HepG2 (cell line): ENCODE measurements at regions not wholly inside any gene's neighbourhood (a gene's known extent, or its start where the extent isn't known, plus 50 kb on each side); places are given as distances from the start of the nearest gene placed in this dataset.

ENCODE experiments used
- ATAC-seq: fragments of 200-7000 bp; cut with Tn5 transposase; 3 replicates; pipeline ENCODE4 v1.9.1; 2020; ENCODE audit warnings: mild to moderate bottlenecking, moderate library complexity
- BruUV-seq: library from RNA; stranded (reverse); fragments of 400-500 nt; replicated peaks from 2 replicates; lab custom pipeline; 2021; lab: Mats Ljungman, UMichigan
- CTCF ChIA-PET: fragments of 300-600 bp; formaldehyde crosslinking; extraction: SDS; loops from one replicate; lab custom pipeline; 2021; ENCODE audit warnings: low total read pairs, inconsistent platforms, low intra/inter-chr PET ratio; lab: Yijun Ruan, JAX
- POLR2A ChIA-PET: fragments of 350-600 bp; sonication (Branson Sonifier 250); formaldehyde crosslinking; loops from one replicate; lab custom pipeline; 2020; ENCODE audit warnings: antibody characterized with exemption, inconsistent platforms; lab: Yijun Ruan, JAX
- DNase-seq: peaks from one replicate; pipeline ENCODE4 v3.0.0-alpha.2; 2015; ENCODE audit warnings: low spot score
- FAIRE-seq: peaks from 3 replicates; lab custom pipeline; 2011; peaks lifted over from hg19 to GRCh38; lab: Jason Lieb, UNC
- H2AFZ ChIP-seq: one replicate; pipeline ENCODE4 v1.6.1; 2011; ENCODE audit warnings: low read length, inconsistent platforms
- H3K27ac ChIP-seq: fragments of 300-600 bp; 3 replicates; pipeline ENCODE4 v1.8.0; 2011; ENCODE audit warnings: mixed run types, mild to moderate bottlenecking, mixed read lengths, low read length, inconsistent platforms; ENCODE audit not compliant: insufficient read depth; ENCODE audit errors: extremely low read length
- H3K27me3 ChIP-seq, 2 experiments: fragments of 200-600 bp in 1 of 2; 2 replicates in 1 of 2; 3 replicates in 1 of 2; pipeline versions ENCODE4 v1.6.0 to v1.8.0; 2011; ENCODE audit warnings: low read length in 2 of 2, mild to moderate bottlenecking in 2 of 2, moderate library complexity in 2 of 2, inconsistent platforms in 1 of 2; ENCODE audit not compliant: insufficient read depth in 2 of 2, control insufficient read depth in 1 of 2
- H3K36me3 ChIP-seq, 2 experiments: fragments of 200-600 bp in 1 of 2; replicated peaks in 1 of 2; 2 replicates in 1 of 2; 3 replicates in 1 of 2; pipeline versions ENCODE4 v1.5.1 to v1.8.0; 2011; ENCODE audit warnings: low read length in 2 of 2, inconsistent platforms in 1 of 2; ENCODE audit not compliant: insufficient read depth in 2 of 2, control insufficient read depth in 1 of 2
- H3K4me1 ChIP-seq: 2 replicates; pipeline ENCODE4 v1.5.1; 2012; ENCODE audit warnings: low read length, inconsistent platforms; ENCODE audit not compliant: insufficient read depth
- H3K4me2 ChIP-seq: 2 replicates; pipeline ENCODE4 v1.6.0; 2011; ENCODE audit warnings: low read depth, low read length, inconsistent platforms
- H3K4me3 ChIP-seq, 3 experiments: fragments of 200-600 bp in 1 of 3; sonication (generic), shearing (Covaris generic) in 1 of 3; replicated peaks in 1 of 3; 2 replicates each; pipeline ENCODE4 v1.5.1; 2011 to 2016; ENCODE audit warnings: low read length in 3 of 3, inconsistent platforms in 2 of 3, low read depth in 2 of 3, mild to moderate bottlenecking in 2 of 3, control low read depth in 1 of 3, mixed read lengths in 1 of 3; ENCODE audit not compliant: insufficient read depth in 1 of 3
- H3K79me2 ChIP-seq: one replicate; pipeline ENCODE4 v1.6.1; 2011; ENCODE audit warnings: low read length, inconsistent platforms; ENCODE audit not compliant: insufficient read depth
- H3K9ac ChIP-seq: 2 replicates; pipeline ENCODE4 v1.6.0; 2011; ENCODE audit warnings: mild to moderate bottlenecking, low read depth, low read length, inconsistent platforms; ENCODE audit not compliant: insufficient read depth
- H3K9me3 ChIP-seq: 2 replicates; pipeline ENCODE4 v1.5.1; 2012; ENCODE audit warnings: mild to moderate bottlenecking, low read length
- H4K20me1 ChIP-seq: 2 replicates; pipeline ENCODE4 v1.6.0; 2011; ENCODE audit warnings: inconsistent platforms, mild to moderate bottlenecking, low read length, moderate library complexity; ENCODE audit not compliant: insufficient read depth
- CBX5 ChIP-seq: sonication (generic); formaldehyde crosslinking; IDR thresholded peaks from 2 replicates; pipeline ENCODE4 v1.4.0; 2020; ENCODE audit warnings: missing genetic modification reagents, borderline replicate concordance
- CC2D1A ChIP-seq: sonication (generic); formaldehyde crosslinking; IDR thresholded peaks from 2 replicates; pipeline ENCODE4 v1.8.1; 2023; ENCODE audit warnings: mild to moderate bottlenecking, missing genetic modification reagents
- DDIT3 ChIP-seq: sonication (generic); formaldehyde crosslinking; IDR thresholded peaks from 2 replicates; pipeline ENCODE4 v1.4.0; 2020; ENCODE audit warnings: mild to moderate bottlenecking, missing genetic modification reagents
- FLYWCH1 ChIP-seq: sonication (generic); formaldehyde crosslinking; IDR thresholded peaks from 2 replicates; pipeline ENCODE4 v1.8.1; 2023; ENCODE audit warnings: mild to moderate bottlenecking, missing genetic modification reagents
- HMG20A ChIP-seq: IDR thresholded peaks from 2 replicates; pipeline ENCODE4 v1.6.1; 2016; ENCODE audit warnings: borderline replicate concordance
- NCOA1 ChIP-seq: sonication (generic); formaldehyde crosslinking; IDR thresholded peaks from 2 replicates; pipeline ENCODE4 v1.9.0; 2021; ENCODE audit warnings: missing genetic modification reagents
- NFE2L2 ChIP-seq: fragments of 150-350 bp; IDR thresholded peaks from 2 replicates; pipeline ENCODE4 v1.6.1; 2014; ENCODE audit warnings: low read length
- TEF ChIP-seq: sonication (generic); formaldehyde crosslinking; IDR thresholded peaks from 2 replicates; pipeline ENCODE4 v1.5.0; 2020; ENCODE audit warnings: missing genetic modification reagents
- ZNF326 ChIP-seq: sonication (generic); formaldehyde crosslinking; IDR thresholded peaks from 2 replicates; pipeline ENCODE4 v1.4.0; 2020; ENCODE audit warnings: missing genetic modification reagents, borderline replicate concordance
- ZNF616 ChIP-seq: sonication (generic); formaldehyde crosslinking; IDR thresholded peaks from 2 replicates; pipeline ENCODE4 v1.5.0; 2020; ENCODE audit warnings: low read depth, mild to moderate bottlenecking, missing genetic modification reagents
- WGBS: methylation state at CpG from one replicate; pipeline ENCODE4 v1.1.6; 2017; ENCODE audit warnings: low lambda C conversion rate; 5-methylcytosine and 5-hydroxymethylcytosine counted together
- in situ Hi-C: cut with HindIII; loops from 2 replicates; pipeline ENCODE4 v1.10.0; 2017; ENCODE audit warnings: low pct_unique_long_range_greater_than_20kb; ENCODE audit not compliant: extremely low pct_ligation_motif_present
- intact Hi-C: fragments of 100-400 bp; cut with micrococcal nuclease; formaldehyde crosslinking; loops from one replicate; pipeline ENCODE4 v1.10.0; 2022; ENCODE audit not compliant: unreplicated experiment
- TF ChIP-seq, protein P1 (sequence below): sonication (generic); formaldehyde crosslinking; IDR thresholded peaks from 2 replicates; pipeline ENCODE4 v1.9.0; 2022; ENCODE audit warnings: missing genetic modification reagents, mild to moderate bottlenecking, borderline replicate concordance
- TF ChIP-seq, protein P2 (sequence below): sonication (generic); formaldehyde crosslinking; conservative IDR thresholded peaks from 2 replicates; pipeline ENCODE4 v1.8.0; 2022; ENCODE audit warnings: missing genetic modification reagents

- no peak for ATAC-seq
- FAIRE-seq, result no peak
- 5% methylated on average over 2 of the region's 2 CpGs for WGBS
Observed at GRCh38 chr20:39146394-39146793, 184.2 kb downstream of the DHX35 start.

More at GRCh38 chr20:39146394-39146793, 184.2 kb downstream of the DHX35 start:
- Histone ChIP-seq H3K9ac (no peak overlapping the region), H2AFZ (no peak overlapping the region), H3K79me2 (no peaks in the 10 kb centered on the region), H4K20me1 (no peaks in the 10 kb centered on the region), H3K4me3 (no peak overlapping the region), H3K27ac (no peak overlapping the region), H3K9me3 (no peaks in the 10 kb centered on the region), H3K27me3 (peaks cover 1 to 21% of the 10 kb centered on the region in 2 experiments; a peak in 1 of 5 replicates), H3K4me1 (peaks cover 18% of the 10 kb centered on the region), H3K36me3 (no peaks in the 10 kb centered on the region), H3K4me2 (no peak overlapping the region)
- in situ Hi-C loops (no loop called here), intact Hi-C loops (no loop called here)
- POLR2A ChIA-PET, result no interaction called here
- DNase-seq, result no peak
- no TSS peak for BruUV-seq
- TF ChIP-seq CC2D1A (no peak), ZNF616 (CRISPR knock-in tag) (no peak), NCOA1 (no peak), TEF (CRISPR knock-in tag) (no peak), FLYWCH1 (CRISPR knock-in tag) (no peak), HMG20A (no peak), ZNF326 (no peak), NFE2L2 (no peak), DDIT3 (CRISPR knock-in tag) (no peak), CBX5 (CRISPR knock-in tag) (no peak)
- TF ChIP-seq, protein P1, sequence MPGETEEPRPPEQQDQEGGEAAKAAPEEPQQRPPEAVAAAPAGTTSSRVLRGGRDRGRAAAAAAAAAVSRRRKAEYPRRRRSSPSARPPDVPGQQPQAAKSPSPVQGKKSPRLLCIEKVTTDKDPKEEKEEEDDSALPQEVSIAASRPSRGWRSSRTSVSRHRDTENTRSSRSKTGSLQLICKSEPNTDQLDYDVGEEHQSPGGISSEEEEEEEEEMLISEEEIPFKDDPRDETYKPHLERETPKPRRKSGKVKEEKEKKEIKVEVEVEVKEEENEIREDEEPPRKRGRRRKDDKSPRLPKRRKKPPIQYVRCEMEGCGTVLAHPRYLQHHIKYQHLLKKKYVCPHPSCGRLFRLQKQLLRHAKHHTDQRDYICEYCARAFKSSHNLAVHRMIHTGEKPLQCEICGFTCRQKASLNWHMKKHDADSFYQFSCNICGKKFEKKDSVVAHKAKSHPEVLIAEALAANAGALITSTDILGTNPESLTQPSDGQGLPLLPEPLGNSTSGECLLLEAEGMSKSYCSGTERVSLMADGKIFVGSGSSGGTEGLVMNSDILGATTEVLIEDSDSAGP (CRISPR knock-in tag), result no peak
- TF ChIP-seq, protein P2, sequence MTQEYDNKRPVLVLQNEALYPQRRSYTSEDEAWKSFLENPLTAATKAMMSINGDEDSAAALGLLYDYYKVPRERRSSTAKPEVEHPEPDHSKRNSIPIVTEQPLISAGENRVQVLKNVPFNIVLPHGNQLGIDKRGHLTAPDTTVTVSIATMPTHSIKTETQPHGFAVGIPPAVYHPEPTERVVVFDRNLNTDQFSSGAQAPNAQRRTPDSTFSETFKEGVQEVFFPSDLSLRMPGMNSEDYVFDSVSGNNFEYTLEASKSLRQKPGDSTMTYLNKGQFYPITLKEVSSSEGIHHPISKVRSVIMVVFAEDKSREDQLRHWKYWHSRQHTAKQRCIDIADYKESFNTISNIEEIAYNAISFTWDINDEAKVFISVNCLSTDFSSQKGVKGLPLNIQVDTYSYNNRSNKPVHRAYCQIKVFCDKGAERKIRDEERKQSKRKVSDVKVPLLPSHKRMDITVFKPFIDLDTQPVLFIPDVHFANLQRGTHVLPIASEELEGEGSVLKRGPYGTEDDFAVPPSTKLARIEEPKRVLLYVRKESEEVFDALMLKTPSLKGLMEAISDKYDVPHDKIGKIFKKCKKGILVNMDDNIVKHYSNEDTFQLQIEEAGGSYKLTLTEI (CRISPR knock-in tag), result no peak
- CTCF ChIA-PET, result no interaction called here
